ENCODE measurements at regions not wholly inside any gene's neighbourhood (a gene's known extent, or its start where the extent isn't known, plus 50 kb on each side); places are given as distances from the start of the nearest gene placed in this dataset.

DNA sequence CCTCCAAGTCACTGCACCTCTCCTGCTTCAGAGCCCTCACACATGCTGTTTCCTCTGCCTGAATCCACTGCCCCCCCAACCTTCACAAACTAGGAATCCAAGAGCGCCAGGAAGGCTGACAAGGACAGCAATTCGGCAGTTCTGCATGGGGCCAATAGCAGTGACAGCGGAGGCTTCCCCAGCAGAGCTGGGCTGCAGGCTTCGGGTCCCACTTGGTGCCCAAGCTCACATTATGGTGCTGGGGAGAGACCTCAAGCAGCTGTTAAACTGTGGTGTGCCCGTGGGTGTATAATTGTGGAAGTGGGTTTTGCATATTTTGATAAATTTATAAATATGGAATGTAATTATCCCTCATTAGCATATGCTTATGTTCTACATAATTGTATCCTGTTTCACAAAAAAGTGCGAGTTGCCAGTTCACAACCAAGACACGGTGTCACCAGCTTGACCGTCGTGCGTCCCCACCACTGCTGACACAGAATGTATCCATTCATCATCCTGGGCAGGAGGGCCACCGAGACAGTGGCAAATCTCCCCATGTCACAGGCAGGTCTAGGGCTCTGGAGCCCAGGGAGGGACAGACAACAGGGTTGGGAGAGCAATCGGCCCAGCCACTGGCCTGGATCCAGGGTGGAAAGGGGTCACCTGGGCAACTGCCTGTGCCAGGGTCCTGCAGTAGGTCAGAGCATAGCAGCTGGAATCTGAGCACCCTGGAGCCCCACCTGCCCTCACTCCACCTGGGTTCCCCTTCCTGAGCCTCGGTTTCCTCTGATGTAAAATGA is 81.6 kb downstream of the MATN1 start:
- no peaks in the 10 kb centered on the region for H3K36me3 Mint-ChIP-seq (ENCODE audit: insufficient read depth)
- H3K27me3 Mint-ChIP-seq: peaks cover 12% of the 10 kb centered on the region
- H3K9me3 Mint-ChIP-seq (ENCODE audit: low read depth): no peaks in the 10 kb centered on the region
- H3K4me1 Mint-ChIP-seq (ENCODE audit: low read depth): no peaks in the 10 kb centered on the region
- no peak for DNase-seq (ENCODE audit: low spot score, unreplicated experiment)
- H3K27ac Mint-ChIP-seq: no peak overlapping the region
- H3K4me3 Mint-ChIP-seq (ENCODE audit: low read depth): no peak overlapping the region
- TF ChIP-seq, protein P1, sequence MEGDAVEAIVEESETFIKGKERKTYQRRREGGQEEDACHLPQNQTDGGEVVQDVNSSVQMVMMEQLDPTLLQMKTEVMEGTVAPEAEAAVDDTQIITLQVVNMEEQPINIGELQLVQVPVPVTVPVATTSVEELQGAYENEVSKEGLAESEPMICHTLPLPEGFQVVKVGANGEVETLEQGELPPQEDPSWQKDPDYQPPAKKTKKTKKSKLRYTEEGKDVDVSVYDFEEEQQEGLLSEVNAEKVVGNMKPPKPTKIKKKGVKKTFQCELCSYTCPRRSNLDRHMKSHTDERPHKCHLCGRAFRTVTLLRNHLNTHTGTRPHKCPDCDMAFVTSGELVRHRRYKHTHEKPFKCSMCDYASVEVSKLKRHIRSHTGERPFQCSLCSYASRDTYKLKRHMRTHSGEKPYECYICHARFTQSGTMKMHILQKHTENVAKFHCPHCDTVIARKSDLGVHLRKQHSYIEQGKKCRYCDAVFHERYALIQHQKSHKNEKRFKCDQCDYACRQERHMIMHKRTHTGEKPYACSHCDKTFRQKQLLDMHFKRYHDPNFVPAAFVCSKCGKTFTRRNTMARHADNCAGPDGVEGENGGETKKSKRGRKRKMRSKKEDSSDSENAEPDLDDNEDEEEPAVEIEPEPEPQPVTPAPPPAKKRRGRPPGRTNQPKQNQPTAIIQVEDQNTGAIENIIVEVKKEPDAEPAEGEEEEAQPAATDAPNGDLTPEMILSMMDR (IDR thresholded peaks at IDR 0.05; ENCODE audit: unreplicated experiment): no peak

- Mint-ChIP-seq H3K27me3 (peaks cover 12% of the 10 kb centered on the region), H3K27ac (no peak overlapping the region), H3K36me3 (ENCODE audit: insufficient read depth) (no peaks in the 10 kb centered on the region), H3K4me3 (ENCODE audit: low read depth) (no peak overlapping the region), H3K4me1 (ENCODE audit: low read depth) (no peaks in the 10 kb centered on the region), H3K9me3 (ENCODE audit: low read depth) (no peaks in the 10 kb centered on the region)
- TF ChIP-seq, protein P1 (IDR thresholded peaks at IDR 0.05; ENCODE audit: unreplicated experiment): no peak
- DNase-seq (ENCODE audit: low spot score, unreplicated experiment): no peak
These were observed 83.4 kb downstream of the MATN1 start for GRCh38 chr1:30639881-30640452.

DNA sequence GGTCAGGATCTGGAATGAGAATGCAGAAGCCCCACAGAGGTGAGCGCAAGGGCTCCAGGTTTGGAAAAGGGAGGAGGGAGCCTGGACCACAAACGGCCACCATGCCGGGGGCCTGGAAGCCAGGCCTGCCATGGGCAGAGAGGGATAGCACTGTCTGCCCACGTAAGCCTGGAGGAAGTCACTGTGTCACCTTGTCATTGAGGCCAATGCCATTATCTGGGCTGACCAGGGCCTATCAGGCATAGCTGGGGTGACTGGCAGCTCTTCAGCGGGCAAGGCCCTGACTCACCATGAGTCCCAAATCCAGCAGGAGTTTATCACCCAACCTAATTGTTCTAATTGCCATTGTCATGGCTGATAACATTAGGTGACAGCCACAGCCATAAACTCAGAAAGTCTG is 84.6 kb downstream of the MATN1 start:
- DNase-seq (ENCODE audit: low spot score, unreplicated experiment): no peak
- no peaks in the 10 kb centered on the region for H3K9me3 Mint-ChIP-seq (ENCODE audit: low read depth)
- peaks cover 8% of the 10 kb centered on the region for H3K27me3 Mint-ChIP-seq
- TF ChIP-seq, protein P1 (IDR thresholded peaks at IDR 0.05; ENCODE audit: unreplicated experiment): no peak
- H3K4me1 Mint-ChIP-seq (ENCODE audit: low read depth): no peaks in the 10 kb centered on the region
- H3K4me3 Mint-ChIP-seq (ENCODE audit: low read depth): no peak overlapping the region
- H3K27ac Mint-ChIP-seq: no peak overlapping the region
- no peaks in the 10 kb centered on the region for H3K36me3 Mint-ChIP-seq (ENCODE audit: insufficient read depth)

DNA sequence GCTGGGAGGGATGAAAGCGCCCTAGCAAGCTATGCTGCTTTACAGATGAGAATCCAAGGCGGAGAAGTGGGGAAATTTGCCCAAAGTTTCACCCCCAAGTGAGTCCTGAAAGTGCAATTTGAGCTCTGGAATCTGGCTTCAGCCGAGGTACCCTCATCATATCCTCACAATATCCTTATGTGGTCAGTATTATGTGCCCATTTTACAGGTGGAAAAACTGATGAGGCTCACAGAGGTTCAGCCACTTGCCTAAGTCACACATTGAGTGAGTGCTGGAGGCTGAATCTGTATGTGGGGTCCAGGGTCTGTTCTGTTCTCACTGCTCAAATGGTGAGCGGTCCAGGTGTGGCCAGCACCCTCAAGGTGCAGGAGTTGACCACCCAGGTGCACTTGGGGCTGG is 85.3 kb downstream of the MATN1 start:
- Mint-ChIP-seq H3K9me3 (ENCODE audit: low read depth) (no peaks in the 10 kb centered on the region), H3K4me1 (ENCODE audit: low read depth) (no peaks in the 10 kb centered on the region), H3K27ac (no peak overlapping the region), H3K4me3 (ENCODE audit: low read depth) (no peak overlapping the region), H3K36me3 (ENCODE audit: insufficient read depth) (no peaks in the 10 kb centered on the region), H3K27me3 (peaks cover 8% of the 10 kb centered on the region)
- DNase-seq (ENCODE audit: low spot score, unreplicated experiment): no peak
- TF ChIP-seq, protein P1 (IDR thresholded peaks at IDR 0.05; ENCODE audit: unreplicated experiment): no peak

- Mint-ChIP-seq H3K36me3 (ENCODE audit: insufficient read depth) (no peaks in the 10 kb centered on the region), H3K4me3 (ENCODE audit: low read depth) (no peak overlapping the region), H3K4me1 (ENCODE audit: low read depth) (no peaks in the 10 kb centered on the region), H3K27ac (no peak overlapping the region), H3K9me3 (ENCODE audit: low read depth) (no peaks in the 10 kb centered on the region), H3K27me3 (peaks cover 8% of the 10 kb centered on the region)
- DNase-seq (ENCODE audit: low spot score, unreplicated experiment): no peak
- TF ChIP-seq, protein P1 (IDR thresholded peaks at IDR 0.05; ENCODE audit: unreplicated experiment): no peak
These were observed 86.0 kb downstream of the MATN1 start for GRCh38 chr1:30637183-30637980.

Data from progenitor cell of endocrine pancreas (in vitro differentiated cells).